Epithelial cell of prostate (primary cell): ENCODE measurements at regions not wholly inside any gene's neighbourhood (a gene's known extent, or its start where the extent isn't known, plus 50 kb on each side); places are given as distances from the start of the nearest gene placed in this dataset.

Experiments used
- DNase-seq: peaks from one replicate; pipeline ENCODE4 v3.0.0-alpha.2; 2011; ENCODE audit warnings: low read depth, low spot score
- H3K27ac ChIP-seq: fragments of 450-650 bp; 2 replicates; pipeline ENCODE4 v1.5.1; 2017; ENCODE audit warnings: mild to moderate bottlenecking

- no peak overlapping the region for H3K27ac ChIP-seq
- DNase-seq, result no peak
These were observed 279.8 kb downstream of the CDH26 start for GRCh38 chr20:60237981-60238380.

GRCh38 chr20:60238992-60239660 is 280.9 kb downstream of the CDH26 start:
- no peak overlapping the region for H3K27ac ChIP-seq
- DNase-seq, result no peak

- H3K27ac ChIP-seq, result no peak overlapping the region
- no peak for DNase-seq
These were observed 281.7 kb downstream of the CDH26 start for GRCh38 chr20:60239956-60240355.

- no peak overlapping the region for H3K27ac ChIP-seq
- DNase-seq, result no peak
These were observed 282.2 kb downstream of the CDH26 start for GRCh38 chr20:60240415-60240814.

GRCh38 chr20:60240986-60241385 is 282.8 kb downstream of the CDH26 start:
- H3K27ac ChIP-seq, result no peak overlapping the region
- no peak for DNase-seq

GRCh38 chr20:60242836-60243505 is 284.7 kb downstream of the CDH26 start:
- no peak overlapping the region for H3K27ac ChIP-seq
- DNase-seq, result no peak

- DNase-seq, result no peak
- H3K27ac ChIP-seq, result no peak overlapping the region
These were observed 286.3 kb downstream of the CDH26 start for GRCh38 chr20:60244373-60245146.

GRCh38 chr20:60246751-60247150 is 288.5 kb downstream of the CDH26 start:
- H3K27ac ChIP-seq, result no peak overlapping the region
- no peak for DNase-seq

GRCh38 chr20:60249436-60249835 is 291.2 kb downstream of the CDH26 start:
- H3K27ac ChIP-seq, result peak overlapping the region; percentile 34
- DNase-seq, result peak; percentile 81

GRCh38 chr20:60250251-60250650 is 292.0 kb downstream of the CDH26 start:
- no peak overlapping the region for H3K27ac ChIP-seq
- no peak for DNase-seq

GRCh38 chr20:60252866-60253265 is 294.6 kb downstream of the CDH26 start:
- DNase-seq, result no peak
- H3K27ac ChIP-seq, result no peak overlapping the region

- DNase-seq, result no peak
- no peak overlapping the region for H3K27ac ChIP-seq
These were observed 295.2 kb downstream of the CDH26 start for GRCh38 chr20:60253471-60253870.

GRCh38 chr20:60254901-60255411 is 296.7 kb downstream of the CDH26 start:
- no peak overlapping the region for H3K27ac ChIP-seq
- no peak for DNase-seq

- no peak overlapping the region for H3K27ac ChIP-seq
- no peak for DNase-seq
These were observed 297.2 kb downstream of the CDH26 start for GRCh38 chr20:60255415-60255814.

- DNase-seq, result no peak
- H3K27ac ChIP-seq, result no peak overlapping the region
These were observed 297.6 kb downstream of the CDH26 start for GRCh38 chr20:60255866-60256265.

- no peak overlapping the region for H3K27ac ChIP-seq
- DNase-seq, result no peak
These were observed 298.6 kb downstream of the CDH26 start for GRCh38 chr20:60256811-60257210.

- H3K27ac ChIP-seq, result no peak overlapping the region
- no peak for DNase-seq
These were observed 299.4 kb downstream of the CDH26 start for GRCh38 chr20:60257671-60258070.

- no peak for DNase-seq
- no peak overlapping the region for H3K27ac ChIP-seq
These were observed 300.1 kb downstream of the CDH26 start for GRCh38 chr20:60258255-60258863.

GRCh38 chr20:60261333-60261732 is 303.1 kb downstream of the CDH26 start:
- no peak overlapping the region for H3K27ac ChIP-seq
- no peak for DNase-seq

GRCh38 chr20:60262967-60263603 is 304.9 kb downstream of the CDH26 start:
- no peak for DNase-seq

More at GRCh38 chr20:60262967-60263603, 304.9 kb downstream of the CDH26 start:
- no peak overlapping the region for H3K27ac ChIP-seq
